ENCODE measurements at regions not wholly inside any gene's neighbourhood (a gene's known extent, or its start where the extent isn't known, plus 50 kb on each side); places are given as distances from the start of the nearest gene placed in this dataset.
A peak's percentile ranks its signal among the peaks of the same experiment; 100 is the strongest.

DNA sequence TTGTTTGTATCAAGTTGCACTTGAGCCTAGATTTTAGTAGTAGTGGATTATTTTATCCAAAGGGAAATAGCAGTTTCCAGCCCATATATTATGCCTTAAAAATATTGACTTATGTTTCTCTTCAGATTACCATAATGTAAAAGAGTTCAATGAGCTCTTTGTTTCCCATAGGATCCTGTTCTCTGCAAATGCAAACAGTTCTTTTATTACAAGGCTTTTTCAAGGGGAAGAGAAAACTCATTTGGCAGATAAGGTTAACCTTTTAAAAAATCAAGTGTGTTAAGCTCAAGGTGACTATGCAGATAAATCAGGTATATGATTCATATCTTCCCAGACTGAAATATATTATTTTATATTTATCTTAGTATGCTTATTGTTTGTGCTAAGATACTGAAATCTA is 961.2 kb upstream of the SPRY2 start:
- no TSS peak for BruUV-seq (replicated peaks)
- TF ChIP-seq EZH2 (IDR thresholded peaks at IDR 0.05; ENCODE audit: low read length, unreplicated experiment): no peak
- TF ChIP-seq EZH2phosphoT487 (IDR thresholded peaks at IDR 0.05; ENCODE audit: borderline replicate concordance, low read length): no peak
- no peak for TF ChIP-seq CTCF (conservative IDR thresholded peaks at IDR 0.05; ENCODE audit: low read depth, low read length)
- H3K27ac ChIP-seq (ENCODE audit: low read length): no peak overlapping the region
- no peaks in the 10 kb centered on the region for H3K9me2 ChIP-seq (replicated peaks; ENCODE audit: low read length)
- POLR2A ChIA-PET (ENCODE audit: unreplicated experiment): interaction anchor here (0.7 kb wide), 1 partner anchor 183 kb away, joined by 4 read pairs; no protein-coding TSS in a partner anchor
- H3F3A ChIP-seq (ENCODE audit: low read length, unreplicated experiment): no peaks in the 10 kb centered on the region
- ATAC-seq (peak; percentile 32), DNase-seq (no peak)
- intact Hi-C loops (cut with micrococcal nuclease): loop anchor here (5.0 kb wide), 1 partner anchor 90 kb away; no protein-coding TSS in a partner anchor
- H3K79me2 ChIP-seq (ENCODE audit: low read length): no peaks in the 10 kb centered on the region
- no peaks in the 10 kb centered on the region for H3K36me3 ChIP-seq (ENCODE audit: low read depth, low read length)
- CTCF ChIA-PET: no interaction called here
- no peaks in the 10 kb centered on the region for H4K20me1 ChIP-seq (ENCODE audit: low read length)
- no peak overlapping the region for H3K4me3 ChIP-seq (ENCODE audit: low read length)
- peaks cover 11% of the 10 kb centered on the region for H3K4me1 ChIP-seq (ENCODE audit: insufficient read depth, low read length)
- no peaks in the 10 kb centered on the region for H3K9me3 ChIP-seq (ENCODE audit: low read length)
- H3K27me3 ChIP-seq (ENCODE audit: low read length): no peaks in the 10 kb centered on the region
- no peak overlapping the region for H3K4me2 ChIP-seq (ENCODE audit: low read length)
- H3K9ac ChIP-seq (ENCODE audit: low read length): no peak overlapping the region
- no peak overlapping the region for H2AFZ ChIP-seq (ENCODE audit: low read length)

GRCh38 chr13:81295177-81295576 is 954.3 kb upstream of the SPRY2 start:
- Histone ChIP-seq H3K9ac (ENCODE audit: low read length) (no peak overlapping the region), H3K9me2 (replicated peaks; ENCODE audit: low read length) (no peaks in the 10 kb centered on the region), H3K79me2 (ENCODE audit: low read length) (no peaks in the 10 kb centered on the region), H3K9me3 (ENCODE audit: low read length) (no peaks in the 10 kb centered on the region), H3K4me3 (ENCODE audit: low read length) (no peak overlapping the region), H3K4me1 (ENCODE audit: insufficient read depth, low read length) (no peaks in the 10 kb centered on the region), H3K36me3 (ENCODE audit: low read depth, low read length) (no peaks in the 10 kb centered on the region), H3F3A (ENCODE audit: low read length, unreplicated experiment) (no peaks in the 10 kb centered on the region), H3K27me3 (ENCODE audit: low read length) (no peaks in the 10 kb centered on the region), H2AFZ (ENCODE audit: low read length) (no peak overlapping the region), H4K20me1 (ENCODE audit: low read length) (no peaks in the 10 kb centered on the region), H3K4me2 (ENCODE audit: low read length) (no peak overlapping the region), H3K27ac (ENCODE audit: low read length) (no peak overlapping the region)
- ChIA-PET POLR2A (ENCODE audit: unreplicated experiment) (no interaction called here), CTCF (no interaction called here)
- BruUV-seq (replicated peaks): no TSS peak
- TF ChIP-seq EZH2 (IDR thresholded peaks at IDR 0.05; ENCODE audit: low read length, unreplicated experiment) (no peak), CTCF (conservative IDR thresholded peaks at IDR 0.05; ENCODE audit: low read depth, low read length) (no peak), EZH2phosphoT487 (IDR thresholded peaks at IDR 0.05; ENCODE audit: borderline replicate concordance, low read length) (no peak)
- ATAC-seq (no peak), DNase-seq (no peak)
- intact Hi-C loops (cut with micrococcal nuclease): no loop called here

- intact Hi-C loops (cut with micrococcal nuclease): no loop called here
- no peaks in the 10 kb centered on the region for H3K9me2 ChIP-seq (replicated peaks; ENCODE audit: low read length)
- H3F3A ChIP-seq (ENCODE audit: low read length, unreplicated experiment): no peaks in the 10 kb centered on the region
- no peaks in the 10 kb centered on the region for H4K20me1 ChIP-seq (ENCODE audit: low read length)
- CTCF ChIA-PET: interaction anchor here (0.6 kb wide), 1 partner anchor 121 kb away, joined by 3 read pairs; no protein-coding TSS in a partner anchor
- no peak overlapping the region for H3K9ac ChIP-seq (ENCODE audit: low read length)
- no peaks in the 10 kb centered on the region for H3K36me3 ChIP-seq (ENCODE audit: low read depth, low read length)
- POLR2A ChIA-PET (ENCODE audit: unreplicated experiment): no interaction called here
- no peak overlapping the region for H3K27ac ChIP-seq (ENCODE audit: low read length)
- TF ChIP-seq EZH2 (IDR thresholded peaks at IDR 0.05; ENCODE audit: low read length, unreplicated experiment): no peak
- no peak for TF ChIP-seq EZH2phosphoT487 (IDR thresholded peaks at IDR 0.05; ENCODE audit: borderline replicate concordance, low read length)
- no peak for TF ChIP-seq CTCF (conservative IDR thresholded peaks at IDR 0.05; ENCODE audit: low read depth, low read length)
- BruUV-seq (replicated peaks): no TSS peak
- H3K4me2 ChIP-seq (ENCODE audit: low read length): no peak overlapping the region
- no peaks in the 10 kb centered on the region for H3K27me3 ChIP-seq (ENCODE audit: low read length)
- no peak overlapping the region for H3K4me3 ChIP-seq (ENCODE audit: low read length)
- no peaks in the 10 kb centered on the region for H3K4me1 ChIP-seq (ENCODE audit: insufficient read depth, low read length)
- no peak overlapping the region for H2AFZ ChIP-seq (ENCODE audit: low read length)
- ATAC-seq (no peak), DNase-seq (no peak)
- no peaks in the 10 kb centered on the region for H3K9me3 ChIP-seq (ENCODE audit: low read length)
- no peaks in the 10 kb centered on the region for H3K79me2 ChIP-seq (ENCODE audit: low read length)
Measured at GRCh38 chr13:81293594-81294164, 952.8 kb upstream of the SPRY2 start.
